Effector memory CD8-positive, alpha-beta T cell (primary cell): ENCODE measurements at regions not wholly inside any gene's neighbourhood (a gene's known extent, or its start where the extent isn't known, plus 50 kb on each side); places are given as distances from the start of the nearest gene placed in this dataset.
A peak's percentile ranks its signal among the peaks of the same experiment; 100 is the strongest.
"Not testable (repeated sequence)": the region's sequence is repeated elsewhere in the genome, so short reads cannot be mapped to it uniquely, and the experiment has no call there.

ENCODE experiments used
- ATAC-seq: fragments of 150-1000 bp; cut with Tn5 transposase; replicated peaks from 2 replicates; pipeline ENCODE4 v1.10.0; 2021; ENCODE audit warnings: mild to moderate bottlenecking, moderate library complexity
- DNase-seq, 3 experiments: peaks; one replicate each; pipeline ENCODE4 v3.0.0; 2021
- H3K27ac Mint-ChIP-seq, 2 donors: one replicate each; pipeline ENCODE4 v1.8.0; 2022; ENCODE audit warnings: mild to moderate bottlenecking in 2 of 2, mixed read lengths in 2 of 2, moderate library complexity in 2 of 2
- H3K27me3 Mint-ChIP-seq, 2 donors: one replicate each; pipeline ENCODE4 v1.8.0; 2022; ENCODE audit warnings: mixed read lengths in 2 of 2
- H3K36me3 Mint-ChIP-seq: one replicate; pipeline ENCODE4 v1.8.0; 2022; ENCODE audit warnings: mild to moderate bottlenecking, moderate library complexity, mixed read lengths; ENCODE audit not compliant: insufficient read depth
- H3K4me1 Mint-ChIP-seq, 2 donors: one replicate each; pipeline ENCODE4 v1.8.0; 2022; ENCODE audit warnings: low read depth in 2 of 2, mixed read lengths in 2 of 2
- H3K4me3 Mint-ChIP-seq, 2 donors: one replicate each; pipeline ENCODE4 v1.8.0; 2022; ENCODE audit warnings: mild to moderate bottlenecking in 2 of 2, mixed read lengths in 2 of 2, moderate library complexity in 2 of 2
- H3K9me3 Mint-ChIP-seq, 2 donors: one replicate each; pipeline ENCODE4 v1.8.0; 2022; ENCODE audit warnings: mixed read lengths in 2 of 2

- peaks cover 83 to 87% of the 10 kb centered on the region in 2 donors for H3K27me3 Mint-ChIP-seq
- DNase-seq, result no peak
- no peaks in the 10 kb centered on the region for H3K9me3 Mint-ChIP-seq
- ATAC-seq, result no peak
- H3K36me3 Mint-ChIP-seq, result peaks cover 3% of the 10 kb centered on the region
- no peak overlapping the region for H3K4me3 Mint-ChIP-seq
- no peak overlapping the region for H3K27ac Mint-ChIP-seq
- H3K4me1 Mint-ChIP-seq, result peaks cover 1 to 7% of the 10 kb centered on the region in 2 donors
Observed at GRCh38 chr10:100660945-100661344, 84.4 kb upstream of the PAX2 start.

DNA sequence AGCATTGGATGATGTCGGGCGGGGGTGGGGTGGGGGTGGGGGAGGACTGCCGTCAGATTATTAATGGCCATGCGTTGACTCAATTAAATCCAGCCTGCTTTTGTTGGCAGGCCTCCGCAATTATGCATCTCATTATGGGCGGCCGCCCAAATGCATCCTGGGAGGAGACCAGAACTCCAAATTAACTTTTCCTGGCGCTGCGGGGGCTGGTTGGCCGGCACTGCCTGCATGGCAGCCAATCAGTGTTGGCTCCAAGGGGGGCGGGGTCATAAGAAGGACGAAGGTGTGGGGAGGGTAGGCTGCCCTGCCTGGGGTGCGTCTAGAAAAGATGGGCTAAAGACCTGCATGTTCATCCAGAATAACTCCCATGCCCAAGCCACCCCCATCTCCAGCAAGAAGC is 83.9 kb upstream of the PAX2 start:
- Mint-ChIP-seq H3K27ac (no peak overlapping the region), H3K4me1 (peaks cover 0 to 6% of the 10 kb centered on the region in 2 donors), H3K27me3 (peaks cover 81 to 83% of the 10 kb centered on the region in 2 donors), H3K36me3 (peaks cover 3% of the 10 kb centered on the region), H3K9me3 (no peaks in the 10 kb centered on the region), H3K4me3 (no peak overlapping the region)
- DNase-seq (no peak), ATAC-seq (no peak)

DNA sequence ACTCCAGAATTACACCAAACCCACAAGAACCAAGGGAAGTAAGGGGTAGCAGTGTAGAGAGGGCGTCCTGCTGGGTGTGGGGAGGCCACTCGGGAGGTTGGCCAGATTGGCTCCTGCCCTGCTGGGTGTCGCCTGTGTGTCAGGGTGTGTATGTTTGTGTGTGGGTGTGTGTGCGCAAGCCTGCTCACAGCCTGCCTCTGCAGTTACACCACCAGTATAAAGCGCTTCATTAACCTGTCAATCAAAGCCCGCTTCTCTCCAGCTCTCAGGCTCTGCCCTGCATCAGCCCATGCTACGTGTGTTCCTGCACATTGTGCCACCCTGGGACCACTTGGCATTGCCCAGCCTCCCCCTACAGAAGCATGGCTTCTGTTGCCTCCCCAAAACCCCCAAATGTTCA is 83.3 kb upstream of the PAX2 start:
- H3K27me3 Mint-ChIP-seq, result peaks cover 78 to 81% of the 10 kb centered on the region in 2 donors
- no peaks in the 10 kb centered on the region for H3K9me3 Mint-ChIP-seq
- H3K4me1 Mint-ChIP-seq, result peaks cover 0 to 6% of the 10 kb centered on the region in 2 donors
- no peak for DNase-seq
- H3K4me3 Mint-ChIP-seq, result no peak overlapping the region
- no peak for ATAC-seq
- H3K27ac Mint-ChIP-seq, result no peak overlapping the region
- H3K36me3 Mint-ChIP-seq, result peaks cover 3% of the 10 kb centered on the region

GRCh38 chr10:100664316-100665149 is 80.8 kb upstream of the PAX2 start:
- DNase-seq (no peak), ATAC-seq (no peak)
- Mint-ChIP-seq H3K27me3 (peaks cover 78 to 81% of the 10 kb centered on the region in 2 donors), H3K27ac (no peak overlapping the region), H3K9me3 (no peaks in the 10 kb centered on the region), H3K4me3 (no peak overlapping the region), H3K4me1 (peaks cover 0 to 10% of the 10 kb centered on the region in 2 donors), H3K36me3 (peaks cover 3% of the 10 kb centered on the region)

DNA sequence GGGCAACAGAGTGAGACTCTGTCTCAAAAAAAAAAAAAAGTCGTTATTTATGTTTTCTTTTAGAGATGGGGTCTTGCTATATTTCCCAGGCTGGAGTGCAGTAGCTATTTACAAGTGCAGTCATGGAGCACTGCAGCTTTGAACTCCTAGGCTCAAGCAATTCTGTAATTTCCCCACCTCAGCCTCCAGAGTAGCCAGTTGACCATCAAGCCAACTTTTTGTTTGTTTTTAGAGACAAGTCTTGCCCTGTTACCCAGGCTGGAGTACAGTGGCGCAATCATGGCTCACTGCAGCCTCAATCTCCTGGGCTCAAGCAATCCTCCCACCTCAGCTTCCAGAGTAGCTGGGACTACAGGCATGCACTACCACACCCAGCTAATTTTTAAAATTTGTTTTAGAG is 78.7 kb upstream of the PAX2 start:
- not testable (repeated sequence) for ATAC-seq, DNase-seq, H3K9me3 Mint-ChIP-seq, H3K36me3 Mint-ChIP-seq, H3K4me3 Mint-ChIP-seq, H3K27ac Mint-ChIP-seq
- H3K4me1 Mint-ChIP-seq, result peaks cover 7 to 10% of the 10 kb centered on the region in 2 donors
- H3K27me3 Mint-ChIP-seq, result peaks cover 74 to 77% of the 10 kb centered on the region in 2 donors

DNA sequence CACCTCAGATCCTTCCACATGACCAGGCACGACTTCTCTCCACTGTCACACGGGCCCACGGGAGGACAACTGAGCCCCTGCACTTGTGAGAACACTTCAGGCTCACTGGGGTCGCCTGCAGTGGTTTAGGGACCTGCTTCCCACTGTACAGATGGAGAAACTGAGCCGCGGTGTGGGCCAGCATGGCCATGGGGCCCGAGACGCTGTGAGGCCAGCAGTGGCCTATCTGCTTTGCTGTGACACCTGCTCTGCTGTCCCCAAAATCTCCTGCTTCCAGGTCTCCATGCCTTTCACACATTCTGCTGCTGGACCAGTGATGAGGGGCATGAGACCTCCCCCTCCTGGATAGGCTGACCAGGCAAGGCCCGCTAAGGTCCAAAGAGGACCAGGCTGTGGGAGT is 75.8 kb upstream of the PAX2 start:
- DNase-seq (no peak), ATAC-seq (no peak)
- no peak overlapping the region for H3K27ac Mint-ChIP-seq
- no peak overlapping the region for H3K4me3 Mint-ChIP-seq
- no peaks in the 10 kb centered on the region for H3K36me3 Mint-ChIP-seq
- no peaks in the 10 kb centered on the region for H3K9me3 Mint-ChIP-seq
- peaks cover 7 to 10% of the 10 kb centered on the region in 2 donors for H3K4me1 Mint-ChIP-seq
- peaks cover 70 to 77% of the 10 kb centered on the region in 2 donors for H3K27me3 Mint-ChIP-seq

DNA sequence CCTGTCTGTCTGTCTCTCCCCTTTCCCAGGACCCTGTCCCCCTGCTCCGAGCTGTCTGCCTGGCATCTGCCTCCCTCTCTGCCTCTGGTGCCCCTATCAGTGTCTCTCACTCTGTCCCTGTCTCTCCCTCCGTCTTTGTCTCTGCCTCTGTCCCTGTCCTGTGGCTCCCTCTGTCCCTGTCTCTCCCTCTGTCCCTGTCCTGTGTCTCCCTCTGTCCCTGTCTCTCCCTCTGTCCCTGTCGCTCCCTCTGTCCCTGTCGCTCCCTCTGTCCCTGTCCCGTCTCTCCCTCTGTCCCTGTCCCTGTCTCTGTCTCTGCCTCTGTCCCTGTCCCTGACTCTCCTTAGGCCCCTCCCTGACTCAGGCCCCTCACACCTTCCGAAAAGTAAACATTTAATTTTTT is 75.0 kb upstream of the PAX2 start:
- Mint-ChIP-seq H3K27me3 (peaks cover 64 to 73% of the 10 kb centered on the region in 2 donors), H3K27ac (no peak overlapping the region), H3K4me1 (peaks cover 7 to 10% of the 10 kb centered on the region in 2 donors), H3K9me3 (no peaks in the 10 kb centered on the region), H3K4me3 (peak overlapping the region in 1 of 2 donors; percentile 38), H3K36me3 (no peaks in the 10 kb centered on the region)
- ATAC-seq (no peak), DNase-seq (no peak)

DNA sequence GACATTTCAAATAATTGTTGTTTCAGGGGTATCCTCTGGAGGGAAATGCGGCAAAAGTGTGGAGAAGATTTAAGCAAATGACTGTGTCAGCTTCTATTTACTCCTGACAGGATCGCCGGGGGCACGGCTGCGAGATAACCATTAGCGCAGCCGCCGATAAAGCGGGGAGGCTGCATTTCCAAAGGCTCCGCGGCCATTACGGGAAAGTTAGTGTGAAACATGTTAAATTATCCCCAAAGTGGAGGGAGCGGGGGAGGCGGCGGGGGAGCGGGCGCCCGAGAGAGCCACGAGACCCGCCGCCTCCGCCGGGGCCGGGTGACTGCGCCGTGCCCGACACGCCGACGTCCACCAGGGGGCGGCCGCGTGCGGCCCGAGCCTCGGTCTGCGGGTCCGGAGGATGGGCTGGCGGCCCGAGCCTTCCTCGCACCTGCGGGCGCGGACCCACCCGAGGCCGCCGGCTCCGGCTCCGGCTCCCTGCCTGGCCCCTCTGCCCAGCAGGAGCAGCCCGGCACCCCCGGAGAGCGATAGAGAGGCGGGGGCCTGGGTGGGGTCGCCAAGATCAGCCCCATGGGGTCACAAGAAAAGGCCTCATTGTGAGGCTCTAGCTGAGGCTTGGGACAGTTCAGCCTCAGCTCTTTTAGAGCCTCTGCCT is 74.4 kb upstream of the PAX2 start:
- H3K36me3 Mint-ChIP-seq, result no peaks in the 10 kb centered on the region
- DNase-seq (peak; percentile 61 to 68 (median 65)), ATAC-seq (peak; percentile 90)
- H3K4me3 Mint-ChIP-seq, result peak overlapping the region; percentile 40 to 58
- no peaks in the 10 kb centered on the region for H3K9me3 Mint-ChIP-seq
- H3K27ac Mint-ChIP-seq, result no peak overlapping the region
- H3K27me3 Mint-ChIP-seq, result peaks cover 64 to 73% of the 10 kb centered on the region in 2 donors
- peaks cover 7 to 10% of the 10 kb centered on the region in 2 donors for H3K4me1 Mint-ChIP-seq

DNA sequence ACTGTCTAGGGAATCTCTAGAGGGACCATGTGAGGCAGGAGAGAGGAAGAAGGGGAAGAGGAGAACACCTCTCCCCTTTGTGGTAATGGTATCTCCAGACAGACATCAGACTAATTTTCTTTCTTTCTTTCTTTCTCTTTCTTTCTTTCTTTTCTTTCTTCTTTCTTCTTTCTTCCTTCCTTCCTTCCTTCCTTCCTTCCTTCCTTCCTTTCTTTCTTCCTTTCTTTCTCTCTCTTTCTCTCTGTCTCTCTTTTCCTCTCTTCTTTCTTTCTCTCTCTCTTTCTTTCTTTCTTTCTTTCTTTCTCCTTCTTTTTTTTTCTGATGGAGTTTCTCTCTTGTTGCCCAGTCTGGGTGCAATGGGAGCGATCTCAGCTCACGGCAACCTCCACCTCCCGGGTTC is 73.2 kb upstream of the PAX2 start:
- H3K27me3 Mint-ChIP-seq, result peaks cover 63 to 79% of the 10 kb centered on the region in 2 donors
- H3K4me3 Mint-ChIP-seq, result no peak overlapping the region
- ATAC-seq (no peak), DNase-seq (no peak)
- no peak overlapping the region for H3K27ac Mint-ChIP-seq
- peaks cover 7 to 9% of the 10 kb centered on the region in 2 donors for H3K4me1 Mint-ChIP-seq
- no peaks in the 10 kb centered on the region for H3K36me3 Mint-ChIP-seq
- no peaks in the 10 kb centered on the region for H3K9me3 Mint-ChIP-seq

DNA sequence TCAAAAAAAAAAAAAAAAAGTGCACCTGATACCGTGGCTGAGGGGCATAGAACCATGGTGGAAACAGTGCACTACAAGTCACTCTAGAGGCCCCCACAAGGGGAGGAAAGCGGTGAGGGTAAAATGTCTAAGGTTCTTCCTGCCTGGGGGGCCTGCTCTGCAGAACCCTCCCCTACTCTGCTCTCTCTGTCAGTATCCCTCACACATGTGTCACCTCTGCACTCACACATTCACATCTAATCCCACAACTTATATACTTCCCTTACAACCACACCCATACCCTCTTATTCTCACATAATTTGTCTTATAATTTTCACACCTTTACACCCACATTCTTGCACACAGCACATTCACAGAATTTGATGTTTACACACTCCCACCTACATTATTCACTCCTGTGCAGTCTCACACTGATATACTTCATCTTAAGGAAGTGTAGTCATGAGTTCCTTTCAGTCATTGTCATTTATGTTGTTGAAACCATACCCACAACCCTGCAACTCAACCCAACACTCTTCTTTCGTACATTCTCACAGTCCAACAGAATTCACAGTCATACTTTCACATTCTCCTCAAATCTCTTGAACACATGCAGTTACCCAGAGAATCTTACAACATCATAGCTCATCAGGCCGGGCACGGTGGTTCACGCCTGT is 68.0 kb upstream of the PAX2 start:
- Mint-ChIP-seq H3K9me3 (peaks cover 0 to 3% of the 10 kb centered on the region in 2 donors), H3K27me3 (peaks cover 44 to 59% of the 10 kb centered on the region in 2 donors), H3K4me1 (peaks cover 3 to 5% of the 10 kb centered on the region in 2 donors), H3K27ac (no peak overlapping the region), H3K4me3 (no peak overlapping the region), H3K36me3 (no peaks in the 10 kb centered on the region)
- DNase-seq (no peak), ATAC-seq (no peak)

DNA sequence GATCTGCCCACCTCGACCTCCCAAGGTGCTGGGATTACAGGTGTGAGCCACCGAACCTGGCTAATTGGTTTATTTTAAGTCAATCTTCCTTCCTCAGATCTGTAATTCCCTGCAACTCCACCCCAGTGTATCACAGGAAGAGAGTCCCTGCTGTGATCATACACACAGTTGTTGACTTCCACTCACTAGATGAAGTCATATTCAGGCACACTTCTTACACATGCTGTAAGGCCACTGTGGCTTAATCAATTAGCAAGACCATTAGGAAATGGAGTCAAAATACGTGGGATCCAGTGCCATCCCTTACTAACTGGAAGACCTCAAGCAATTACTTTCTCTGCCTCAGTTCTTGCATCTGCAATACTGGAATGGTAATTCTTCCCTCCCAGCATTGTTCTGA is 66.1 kb upstream of the PAX2 start:
- H3K27ac Mint-ChIP-seq, result no peak overlapping the region
- H3K36me3 Mint-ChIP-seq, result no peaks in the 10 kb centered on the region
- no peak for DNase-seq
- peaks cover 42 to 59% of the 10 kb centered on the region in 2 donors for H3K27me3 Mint-ChIP-seq
- no peak for ATAC-seq
- peaks cover 4 to 5% of the 10 kb centered on the region in 2 donors for H3K4me1 Mint-ChIP-seq
- H3K4me3 Mint-ChIP-seq, result no peak overlapping the region
- H3K9me3 Mint-ChIP-seq, result peaks cover 0 to 3% of the 10 kb centered on the region in 2 donors

DNA sequence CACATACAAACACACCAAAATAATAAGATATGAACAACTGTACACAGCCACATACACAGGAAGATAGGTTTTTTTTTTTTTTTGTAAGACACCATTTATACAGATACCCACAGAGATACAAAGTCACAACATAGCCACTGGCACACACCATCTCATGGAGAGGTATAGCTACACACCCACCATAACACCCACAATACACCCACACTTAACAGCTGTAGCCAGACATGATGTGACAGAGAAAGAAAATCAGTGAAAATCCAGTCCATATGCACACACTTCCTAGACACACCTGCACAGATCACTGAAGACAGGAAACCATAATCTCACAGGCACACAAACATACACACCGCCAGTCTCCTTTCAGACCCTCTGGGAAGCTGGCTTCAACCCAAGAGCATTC is 62.4 kb upstream of the PAX2 start:
- DNase-seq (no peak), ATAC-seq (no peak)
- Mint-ChIP-seq H3K4me3 (no peak overlapping the region), H3K27me3 (peaks cover 76 to 79% of the 10 kb centered on the region in 2 donors), H3K36me3 (no peaks in the 10 kb centered on the region), H3K9me3 (no peaks in the 10 kb centered on the region), H3K4me1 (peaks cover 3 to 7% of the 10 kb centered on the region in 2 donors), H3K27ac (no peak overlapping the region)

DNA sequence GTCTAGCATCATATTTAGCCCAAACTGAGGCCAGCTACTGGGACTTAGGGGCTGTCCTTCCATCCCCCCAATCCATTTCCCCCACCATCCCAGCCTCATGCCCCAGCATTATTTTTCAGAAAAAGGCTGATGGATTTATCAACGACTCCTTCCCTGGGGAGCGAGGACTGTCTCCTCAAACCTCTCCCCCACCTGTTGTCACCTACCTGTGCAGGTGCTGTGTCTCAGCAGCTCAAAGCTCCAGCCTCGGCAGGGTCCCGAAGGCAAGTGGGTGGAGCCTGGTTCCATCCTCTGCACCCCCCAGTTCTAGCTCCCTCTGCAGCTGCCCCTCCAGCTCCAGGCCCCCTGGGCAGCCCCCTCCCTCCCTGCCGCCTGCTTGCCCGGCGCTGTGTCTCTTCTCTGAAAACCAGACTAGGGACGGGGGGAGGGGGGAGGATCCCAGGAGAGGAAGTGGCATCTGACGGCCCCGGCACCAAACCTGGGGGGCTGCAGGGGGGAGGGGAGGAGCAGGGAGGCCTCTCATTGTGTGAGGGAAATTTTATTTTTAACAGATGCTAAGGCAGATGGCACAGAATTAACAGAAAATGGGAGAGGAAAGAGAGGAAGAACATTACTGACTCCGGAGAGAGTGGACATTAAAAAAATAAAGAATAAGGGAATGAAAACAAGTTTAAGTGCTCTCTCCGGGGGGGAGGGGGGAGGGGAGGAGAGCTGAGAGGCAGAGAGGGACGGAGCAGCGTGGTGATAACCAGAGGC is 61.7 kb upstream of the PAX2 start:
- peaks cover 3 to 7% of the 10 kb centered on the region in 2 donors for H3K4me1 Mint-ChIP-seq
- H3K27ac Mint-ChIP-seq, result no peak overlapping the region
- DNase-seq, result no peak
- H3K4me3 Mint-ChIP-seq, result no peak overlapping the region
- no peak for ATAC-seq
- H3K9me3 Mint-ChIP-seq, result no peaks in the 10 kb centered on the region
- peaks cover 77 to 83% of the 10 kb centered on the region in 2 donors for H3K27me3 Mint-ChIP-seq
- H3K36me3 Mint-ChIP-seq, result no peaks in the 10 kb centered on the region
